Kidney (tissue), 13 donors: ENCODE measurements at regions not wholly inside any gene's neighbourhood (a gene's known extent, or its start where the extent isn't known, plus 50 kb on each side); places are given as distances from the start of the nearest gene placed in this dataset.

ENCODE experiments used
- DNase-seq, 5 donors: peaks; one replicate each; pipeline ENCODE4 v3.0.0-alpha.2; 2013 to 2020
- FAIRE-seq: peaks from 2 replicates; lab custom pipeline; 2012; peaks lifted over from hg19 to GRCh38; lab: Jason Lieb, UNC
- H3K27ac ChIP-seq, 2 donors: one replicate each; pipeline ENCODE4 v1.7.0; 2013; ENCODE audit warnings: low read depth in 2 of 2, low read length in 2 of 2, inconsistent platforms in 1 of 2
- H3K27me3 ChIP-seq: one replicate; pipeline ENCODE4 v1.7.1; 2013; ENCODE audit warnings: low read length, inconsistent platforms; ENCODE audit not compliant: control insufficient read depth, insufficient read depth
- H3K36me3 ChIP-seq, 3 donors: one replicate each; pipeline versions ENCODE4 v1.7.0 to v1.7.1; 2013; ENCODE audit warnings: low read length in 3 of 3, control low read depth in 1 of 3, inconsistent platforms in 1 of 3; ENCODE audit not compliant: insufficient read depth in 3 of 3, control insufficient read depth in 2 of 3
- H3K4me1 ChIP-seq, 3 donors: one replicate each; pipeline versions ENCODE4 v1.7.0 to v1.7.1; 2013; ENCODE audit warnings: low read length in 3 of 3, inconsistent platforms in 1 of 3, low read depth in 1 of 3; ENCODE audit not compliant: control insufficient read depth in 2 of 3, insufficient read depth in 2 of 3
- H3K4me3 ChIP-seq, 3 donors: one replicate each; pipeline versions ENCODE4 v1.7.0 to v1.8.1; 2013; ENCODE audit warnings: low read length in 3 of 3, control low read depth in 1 of 3, inconsistent platforms in 1 of 3
- H3K9ac ChIP-seq, 3 donors: one replicate each; pipeline versions ENCODE4 v1.7.0 to v1.7.1; 2013; ENCODE audit warnings: low read length in 3 of 3, control low read depth in 1 of 3, inconsistent platforms in 1 of 3
- H3K9me3 ChIP-seq, 3 donors: one replicate each; pipeline versions ENCODE4 v1.7.0 to v1.7.1; 2013; ENCODE audit warnings: low read length in 3 of 3, control low read depth in 1 of 3, inconsistent platforms in 1 of 3; ENCODE audit not compliant: control insufficient read depth in 2 of 3, insufficient read depth in 1 of 3
- CTCF ChIP-seq: IDR thresholded peaks from 3 replicates; pipeline ENCODE4 v1.5.1; 2012; ENCODE audit warnings: mild to moderate bottlenecking, moderate library complexity, borderline replicate concordance; ENCODE audit not compliant: insufficient read depth; ENCODE audit errors: extremely low read depth
- intact Hi-C: fragments of 100-400 bp; cut with DNase I; formaldehyde crosslinking; loops from one replicate; pipeline ENCODE4 v1.11.1; 2022
- donor health status: control.
- donor health status: control.
- donor health status: control.
- donor health status: control.
- donor health status: control.
- donor health status: DM: yes; HTN: yes; CAD: no.
- donor health status: Normal renal cell carcinoma (clear cell type).

- TF ChIP-seq CTCF, result no peak
- Histone ChIP-seq H3K27me3 (no peaks in the 10 kb centered on the region), H3K27ac (peak overlapping the region; percentile 18 to 67), H3K9me3 (no peaks in the 10 kb centered on the region), H3K36me3 (no peaks in the 10 kb centered on the region), H3K9ac (no peak overlapping the region), H3K4me1 (peaks cover 0 to 15% (median 8%) of the 10 kb centered on the region in 3 donors), H3K4me3 (no peak overlapping the region)
- intact Hi-C loops, result no loop called here
- DNase-seq (peak in 4 of 5 donors; percentile 59 to 77 (median 73)), FAIRE-seq (no peak)
Measured at GRCh38 chr1:228903434-228904071, 168.3 kb downstream of the RHOU start.

- DNase-seq, result no peak
- no peaks in the 10 kb centered on the region for H3K27me3 ChIP-seq
- H3K4me1 ChIP-seq, result peaks cover 0 to 15% (median 8%) of the 10 kb centered on the region in 3 donors
- no peak for FAIRE-seq
- no peak for TF ChIP-seq CTCF
- H3K9ac ChIP-seq, result no peak overlapping the region
- no peak overlapping the region for H3K4me3 ChIP-seq
- no peak overlapping the region for H3K27ac ChIP-seq
- H3K9me3 ChIP-seq, result no peaks in the 10 kb centered on the region
- intact Hi-C loops, result no loop called here
- H3K36me3 ChIP-seq, result no peaks in the 10 kb centered on the region
Measured at GRCh38 chr1:228904222-228904621, 168.9 kb downstream of the RHOU start.

- DNase-seq (no peak), FAIRE-seq (no peak)
- Histone ChIP-seq H3K27ac (no peak overlapping the region), H3K27me3 (no peaks in the 10 kb centered on the region), H3K4me1 (peaks cover 0 to 15% (median 8%) of the 10 kb centered on the region in 3 donors), H3K36me3 (no peaks in the 10 kb centered on the region), H3K9me3 (no peaks in the 10 kb centered on the region), H3K9ac (no peak overlapping the region), H3K4me3 (no peak overlapping the region)
- TF ChIP-seq CTCF, result no peak
- intact Hi-C loops, result no loop called here
Measured at GRCh38 chr1:228905701-228906101, 170.4 kb downstream of the RHOU start.
